WERI-Rb-1 (cell line): ENCODE measurements at regions not wholly inside any gene's neighbourhood (a gene's known extent, or its start where the extent isn't known, plus 50 kb on each side); places are given as distances from the start of the nearest gene placed in this dataset.

Experiments used
- DNase-seq: peaks from one replicate; pipeline ENCODE4 v3.0.0-alpha.2; 2020
- H3K27ac ChIP-seq: fragments of 250-450 bp; sonication (Bioruptor Pico); 2 replicates; pipeline ENCODE4 v1.5.1; 2020; ENCODE audit warnings: mild to moderate bottlenecking, moderate library complexity
- H3K27me3 ChIP-seq: fragments of 250-450 bp; sonication (Bioruptor Pico); 2 replicates; pipeline ENCODE4 v1.5.1; 2021; ENCODE audit warnings: mild to moderate bottlenecking, low read depth, moderate library complexity; ENCODE audit not compliant: insufficient read depth, severe bottlenecking
- H3K36me3 ChIP-seq: fragments of 250-450 bp; sonication (Bioruptor Pico); 2 replicates; pipeline ENCODE4 v1.5.1; 2020; ENCODE audit warnings: mild to moderate bottlenecking, moderate library complexity
- H3K4me3 ChIP-seq: 2 replicates; pipeline ENCODE4 v1.5.1; 2011; ENCODE audit warnings: low read depth, mild to moderate bottlenecking, control low read depth, low read length
- H3K9me3 ChIP-seq: fragments of 250-450 bp; sonication (Bioruptor Pico); 2 replicates; pipeline ENCODE4 v1.5.1; 2021; ENCODE audit warnings: mild to moderate bottlenecking, moderate library complexity; ENCODE audit not compliant: severe bottlenecking
- CTCF ChIP-seq: IDR thresholded peaks from 2 replicates; pipeline ENCODE4 v1.5.1; 2011; ENCODE audit warnings: low read depth, mild to moderate bottlenecking, control low read depth, inconsistent platforms, low read length

GRCh38 chr2:18927525-18928232 is 338.3 kb upstream of the NT5C1B start:
- H3K4me3 ChIP-seq, result no peak overlapping the region
- no peak for TF ChIP-seq CTCF
- no peak overlapping the region for H3K27ac ChIP-seq
- H3K36me3 ChIP-seq, result no peaks in the 10 kb centered on the region
- DNase-seq, result no peak
- H3K27me3 ChIP-seq, result peaks cover 74% of the 10 kb centered on the region
- H3K9me3 ChIP-seq, result no peaks in the 10 kb centered on the region

GRCh38 chr2:18926631-18927524 is 337.5 kb upstream of the NT5C1B start:
- TF ChIP-seq CTCF, result no peak
- Histone ChIP-seq H3K4me3 (no peak overlapping the region), H3K27ac (no peak overlapping the region)

GRCh38 chr2:18925296-18925695 is 335.9 kb upstream of the NT5C1B start:
- Histone ChIP-seq H3K27ac (no peak overlapping the region), H3K27me3 (peaks cover 62% of the 10 kb centered on the region), H3K9me3 (no peaks in the 10 kb centered on the region), H3K4me3 (no peak overlapping the region), H3K36me3 (no peaks in the 10 kb centered on the region)
- no peak for TF ChIP-seq CTCF
- DNase-seq, result no peak

More at GRCh38 chr2:18926631-18927524, 337.5 kb upstream of the NT5C1B start:
- H3K36me3 ChIP-seq, result no peaks in the 10 kb centered on the region
- H3K9me3 ChIP-seq, result no peaks in the 10 kb centered on the region
- no peak for DNase-seq
- H3K27me3 ChIP-seq, result peaks cover 76% of the 10 kb centered on the region

GRCh38 chr2:18924886-18925285 is 335.5 kb upstream of the NT5C1B start:
- H3K9me3 ChIP-seq, result no peaks in the 10 kb centered on the region

GRCh38 chr2:18924386-18924785 is 335.0 kb upstream of the NT5C1B start:
- Histone ChIP-seq H3K27ac (no peak overlapping the region), H3K9me3 (no peaks in the 10 kb centered on the region), H3K36me3 (no peaks in the 10 kb centered on the region), H3K27me3 (peaks cover 55% of the 10 kb centered on the region), H3K4me3 (no peak overlapping the region)
- no peak for DNase-seq
- no peak for TF ChIP-seq CTCF

More at GRCh38 chr2:18924886-18925285, 335.5 kb upstream of the NT5C1B start:
- Histone ChIP-seq H3K27me3 (peaks cover 58% of the 10 kb centered on the region), H3K36me3 (no peaks in the 10 kb centered on the region), H3K27ac (no peak overlapping the region), H3K4me3 (no peak overlapping the region)
- TF ChIP-seq CTCF, result no peak
- DNase-seq, result no peak
